Loucy (cell line): ENCODE measurements at regions not wholly inside any gene's neighbourhood (a gene's known extent, or its start where the extent isn't known, plus 50 kb on each side); places are given as distances from the start of the nearest gene placed in this dataset.

ENCODE experiments used
- H2AFZ ChIP-seq: fragments of 200-600 bp; sonication (generic); 2 replicates; pipeline ENCODE4 v1.6.0; 2016; ENCODE audit warnings: antibody characterized with exemption, mild to moderate bottlenecking, low read length, moderate library complexity
- H3F3A ChIP-seq: fragments of 200-600 bp; 2 replicates; pipeline ENCODE4 v1.6.0; 2016; ENCODE audit warnings: antibody characterized with exemption, low read depth, mild to moderate bottlenecking
- H3K27me3 ChIP-seq: fragments of 200-600 bp; sonication (generic); 2 replicates; pipeline ENCODE4 v1.6.1; 2014; ENCODE audit warnings: low read length, mild to moderate bottlenecking; ENCODE audit not compliant: insufficient read depth, poor library complexity, severe bottlenecking
- H3K36me3 ChIP-seq: fragments of 200-600 bp; sonication (generic); 2 replicates; pipeline ENCODE4 v1.6.1; 2016; ENCODE audit warnings: low read length; ENCODE audit not compliant: insufficient read depth
- H3K4me1 ChIP-seq: fragments of 200-600 bp; sonication (generic); 2 replicates; pipeline ENCODE4 v1.5.1; 2014; ENCODE audit warnings: low read length, mild to moderate bottlenecking; ENCODE audit not compliant: insufficient read depth, poor library complexity, severe bottlenecking
- H3K4me2 ChIP-seq: fragments of 200-600 bp; sonication (generic); 2 replicates; pipeline ENCODE4 v1.6.0; 2014; ENCODE audit warnings: antibody characterized with exemption, low read length, low read depth, mild to moderate bottlenecking; ENCODE audit not compliant: poor library complexity, severe bottlenecking
- H3K4me3 ChIP-seq: fragments of 200-600 bp; sonication (generic); 2 replicates; pipeline ENCODE4 v1.5.1; 2014; ENCODE audit warnings: low read length, mild to moderate bottlenecking, mixed read lengths; ENCODE audit not compliant: poor library complexity, severe bottlenecking
- H3K79me2 ChIP-seq: fragments of 200-600 bp; sonication (generic); 2 replicates; pipeline ENCODE4 v1.6.1; 2014; ENCODE audit warnings: low read length; ENCODE audit not compliant: insufficient read depth
- H3K9ac ChIP-seq: fragments of 200-600 bp; sonication (generic); 2 replicates; pipeline ENCODE4 v1.6.0; 2014; ENCODE audit warnings: mild to moderate bottlenecking, low read depth, low read length, moderate library complexity; ENCODE audit not compliant: poor library complexity, severe bottlenecking
- H3K9me2 ChIP-seq: fragments of 200-600 bp; sonication (generic); replicated peaks from 2 replicates; pipeline ENCODE4 v1.6.1; 2016; ENCODE audit warnings: low read depth, low read length, mixed read lengths
- H3K9me3 ChIP-seq: fragments of 200-600 bp; sonication (generic); 2 replicates; pipeline ENCODE4 v1.6.1; 2014; ENCODE audit warnings: mild to moderate bottlenecking, antibody characterized with exemption, low read length, low read depth; ENCODE audit not compliant: insufficient read depth
- H4K20me1 ChIP-seq: fragments of 200-600 bp; sonication (generic); 2 replicates; pipeline ENCODE4 v1.6.0; 2014; ENCODE audit warnings: antibody characterized with exemption, low read length, mild to moderate bottlenecking; ENCODE audit not compliant: insufficient read depth, poor library complexity, severe bottlenecking
- EZH2phosphoT487 ChIP-seq: fragments of 200-600 bp; IDR thresholded peaks from 2 replicates; pipeline ENCODE4 v1.6.1; 2018; ENCODE audit warnings: antibody characterized with exemption, mild to moderate bottlenecking, moderate library complexity, borderline replicate concordance
- TF ChIP-seq, protein P1 (sequence below): fragments of 200-600 bp; sonication (generic); conservative IDR thresholded peaks from 2 replicates; pipeline ENCODE4 v1.5.1; 2014; ENCODE audit warnings: mild to moderate bottlenecking, antibody characterized with exemption, low read length

DNA sequence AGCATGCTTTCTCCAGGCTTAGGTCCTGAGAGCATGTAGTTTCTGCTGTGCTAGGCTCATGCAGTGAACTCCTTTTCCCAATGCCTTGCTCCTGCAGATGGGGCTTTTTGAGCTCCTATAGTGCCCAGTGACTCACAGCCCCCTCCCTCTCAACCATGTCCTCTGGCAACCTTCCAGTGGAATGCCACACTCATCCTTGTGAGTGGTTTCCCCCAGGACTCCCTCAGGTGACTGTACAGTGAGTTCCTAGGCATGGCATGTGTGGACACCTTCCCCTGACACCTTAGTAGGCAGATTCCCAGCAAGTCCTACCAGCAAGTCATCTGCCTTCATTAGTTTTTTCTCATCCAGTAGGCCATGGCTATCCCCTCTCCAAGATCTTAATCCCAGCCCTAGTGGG is 72.4 kb upstream of the CXCL14 start:
- H3K4me2 ChIP-seq = no peak overlapping the region
- H3K9ac ChIP-seq = no peak overlapping the region
- no peaks in the 10 kb centered on the region for H3K4me1 ChIP-seq
- no peaks in the 10 kb centered on the region for H3K79me2 ChIP-seq
- no peak overlapping the region for H3K4me3 ChIP-seq
- no peaks in the 10 kb centered on the region for H4K20me1 ChIP-seq
- H3K9me2 ChIP-seq = no peaks in the 10 kb centered on the region
- no peaks in the 10 kb centered on the region for H3F3A ChIP-seq
- no peak overlapping the region for H2AFZ ChIP-seq
- H3K36me3 ChIP-seq = no peaks in the 10 kb centered on the region
- H3K27me3 ChIP-seq = no peaks in the 10 kb centered on the region
- H3K9me3 ChIP-seq = no peaks in the 10 kb centered on the region
- TF ChIP-seq, protein P1, sequence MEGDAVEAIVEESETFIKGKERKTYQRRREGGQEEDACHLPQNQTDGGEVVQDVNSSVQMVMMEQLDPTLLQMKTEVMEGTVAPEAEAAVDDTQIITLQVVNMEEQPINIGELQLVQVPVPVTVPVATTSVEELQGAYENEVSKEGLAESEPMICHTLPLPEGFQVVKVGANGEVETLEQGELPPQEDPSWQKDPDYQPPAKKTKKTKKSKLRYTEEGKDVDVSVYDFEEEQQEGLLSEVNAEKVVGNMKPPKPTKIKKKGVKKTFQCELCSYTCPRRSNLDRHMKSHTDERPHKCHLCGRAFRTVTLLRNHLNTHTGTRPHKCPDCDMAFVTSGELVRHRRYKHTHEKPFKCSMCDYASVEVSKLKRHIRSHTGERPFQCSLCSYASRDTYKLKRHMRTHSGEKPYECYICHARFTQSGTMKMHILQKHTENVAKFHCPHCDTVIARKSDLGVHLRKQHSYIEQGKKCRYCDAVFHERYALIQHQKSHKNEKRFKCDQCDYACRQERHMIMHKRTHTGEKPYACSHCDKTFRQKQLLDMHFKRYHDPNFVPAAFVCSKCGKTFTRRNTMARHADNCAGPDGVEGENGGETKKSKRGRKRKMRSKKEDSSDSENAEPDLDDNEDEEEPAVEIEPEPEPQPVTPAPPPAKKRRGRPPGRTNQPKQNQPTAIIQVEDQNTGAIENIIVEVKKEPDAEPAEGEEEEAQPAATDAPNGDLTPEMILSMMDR = no peak
- TF ChIP-seq EZH2phosphoT487 = no peak

DNA sequence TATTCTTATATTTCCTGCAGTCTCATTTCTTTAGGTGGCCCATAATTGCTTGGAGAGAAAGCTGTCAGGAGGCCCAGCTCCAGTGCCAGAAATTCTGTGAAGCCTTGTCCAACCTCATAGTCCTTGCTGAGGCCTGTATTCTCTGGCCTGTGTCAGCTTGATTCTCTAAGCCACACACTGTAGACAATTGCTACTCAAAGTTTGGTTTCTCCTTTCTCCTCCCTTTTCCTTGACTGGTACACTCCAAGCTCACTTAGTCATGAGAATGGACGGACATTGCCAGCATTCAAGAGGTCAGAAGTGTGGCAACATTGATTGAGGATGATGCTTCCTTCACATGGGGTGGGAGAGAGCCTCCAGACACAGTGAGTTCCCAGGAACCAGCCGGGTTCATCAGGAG is 71.3 kb upstream of the CXCL14 start:
- Histone ChIP-seq H3K9ac (no peak overlapping the region), H3F3A (no peaks in the 10 kb centered on the region), H3K4me3 (no peak overlapping the region), H3K79me2 (no peaks in the 10 kb centered on the region), H3K4me1 (no peaks in the 10 kb centered on the region), H3K27me3 (no peaks in the 10 kb centered on the region), H3K4me2 (no peak overlapping the region), H2AFZ (no peak overlapping the region), H3K9me3 (no peaks in the 10 kb centered on the region), H3K9me2 (no peaks in the 10 kb centered on the region), H3K36me3 (no peaks in the 10 kb centered on the region), H4K20me1 (no peaks in the 10 kb centered on the region)
- no peak for TF ChIP-seq EZH2phosphoT487
- TF ChIP-seq, protein P1 = no peak

DNA sequence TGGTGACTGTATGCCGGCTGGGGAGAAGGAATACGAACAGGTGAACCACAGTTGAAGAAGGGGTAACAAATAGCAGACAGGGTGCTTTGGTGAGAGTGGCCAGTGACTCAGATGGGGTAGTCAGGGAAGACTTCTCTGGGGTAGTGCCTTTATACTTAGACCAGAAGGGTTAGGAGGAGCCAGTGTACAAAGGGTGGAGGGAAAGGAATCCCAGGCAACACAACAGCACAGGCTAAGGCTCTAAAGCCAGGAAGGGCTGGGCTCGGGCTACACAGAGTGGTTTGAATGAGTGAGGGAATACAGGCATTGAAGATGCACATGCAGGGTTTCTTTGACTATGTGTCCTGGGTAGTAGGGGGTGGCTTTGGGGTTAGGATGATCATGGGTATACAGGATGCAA is 70.6 kb upstream of the CXCL14 start:
- Histone ChIP-seq H3K4me1 (no peaks in the 10 kb centered on the region), H3K79me2 (no peaks in the 10 kb centered on the region), H2AFZ (no peak overlapping the region), H3K36me3 (no peaks in the 10 kb centered on the region), H3K9me2 (no peaks in the 10 kb centered on the region), H3K4me2 (no peak overlapping the region), H4K20me1 (no peaks in the 10 kb centered on the region), H3K9ac (no peak overlapping the region), H3K9me3 (no peaks in the 10 kb centered on the region), H3K4me3 (no peak overlapping the region), H3F3A (no peaks in the 10 kb centered on the region), H3K27me3 (no peaks in the 10 kb centered on the region)
- TF ChIP-seq, protein P1 = no peak
- no peak for TF ChIP-seq EZH2phosphoT487
